GM10248 (cell line): ENCODE measurements at regions not wholly inside any gene's neighbourhood (a gene's known extent, or its start where the extent isn't known, plus 50 kb on each side); places are given as distances from the start of the nearest gene placed in this dataset.
A peak's percentile ranks its signal among the peaks of the same experiment; 100 is the strongest.

Experiments
- CTCF ChIA-PET: fragments of 300-600 bp; sonication (Branson Sonifier 250); formaldehyde crosslinking; extraction: SDS; loops from one replicate; lab custom pipeline; 2021; ENCODE audit warnings: antibody characterized with exemption; lab: Yijun Ruan, JAX
- POLR2A ChIA-PET: fragments of 350-650 bp; sonication (Branson Sonifier 250); formaldehyde crosslinking; extraction: SDS; loops from one replicate; lab custom pipeline; 2020; ENCODE audit warnings: antibody characterized with exemption; lab: Yijun Ruan, JAX
- DNase-seq: peaks from one replicate; pipeline ENCODE4 v3.0.0; 2012; ENCODE audit errors: extremely low spot score
- TF ChIP-seq, protein P1 (sequence below): IDR thresholded peaks from 2 replicates; pipeline ENCODE4 v1.5.1; 2012; ENCODE audit warnings: mild to moderate bottlenecking, low read depth; ENCODE audit errors: extremely low read depth, missing control alignments, control extremely low read depth

DNA sequence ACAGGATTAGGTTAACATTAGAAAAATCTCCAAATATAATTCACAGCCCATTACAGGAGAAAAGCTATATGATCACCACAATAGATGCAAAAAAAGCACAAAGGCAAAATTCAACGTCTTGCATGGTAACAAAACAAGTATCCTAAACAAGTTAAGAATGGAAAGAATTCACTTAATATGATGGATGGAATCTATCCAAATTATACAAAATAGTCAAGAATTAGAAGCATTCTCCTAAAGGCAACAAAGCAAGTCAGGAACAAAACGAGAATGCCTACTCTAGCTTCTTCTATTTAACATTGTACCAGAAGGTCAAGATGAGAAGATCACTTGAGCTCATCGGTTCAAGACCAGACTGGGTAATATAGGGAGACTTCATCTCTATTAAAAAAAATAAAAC lies 442.8 kb downstream of the SETD4 start:
- DNase-seq = no peak
- POLR2A ChIA-PET = no interaction called here
- CTCF ChIA-PET = no interaction called here
- TF ChIP-seq, protein P1, sequence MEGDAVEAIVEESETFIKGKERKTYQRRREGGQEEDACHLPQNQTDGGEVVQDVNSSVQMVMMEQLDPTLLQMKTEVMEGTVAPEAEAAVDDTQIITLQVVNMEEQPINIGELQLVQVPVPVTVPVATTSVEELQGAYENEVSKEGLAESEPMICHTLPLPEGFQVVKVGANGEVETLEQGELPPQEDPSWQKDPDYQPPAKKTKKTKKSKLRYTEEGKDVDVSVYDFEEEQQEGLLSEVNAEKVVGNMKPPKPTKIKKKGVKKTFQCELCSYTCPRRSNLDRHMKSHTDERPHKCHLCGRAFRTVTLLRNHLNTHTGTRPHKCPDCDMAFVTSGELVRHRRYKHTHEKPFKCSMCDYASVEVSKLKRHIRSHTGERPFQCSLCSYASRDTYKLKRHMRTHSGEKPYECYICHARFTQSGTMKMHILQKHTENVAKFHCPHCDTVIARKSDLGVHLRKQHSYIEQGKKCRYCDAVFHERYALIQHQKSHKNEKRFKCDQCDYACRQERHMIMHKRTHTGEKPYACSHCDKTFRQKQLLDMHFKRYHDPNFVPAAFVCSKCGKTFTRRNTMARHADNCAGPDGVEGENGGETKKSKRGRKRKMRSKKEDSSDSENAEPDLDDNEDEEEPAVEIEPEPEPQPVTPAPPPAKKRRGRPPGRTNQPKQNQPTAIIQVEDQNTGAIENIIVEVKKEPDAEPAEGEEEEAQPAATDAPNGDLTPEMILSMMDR = no peak

DNA sequence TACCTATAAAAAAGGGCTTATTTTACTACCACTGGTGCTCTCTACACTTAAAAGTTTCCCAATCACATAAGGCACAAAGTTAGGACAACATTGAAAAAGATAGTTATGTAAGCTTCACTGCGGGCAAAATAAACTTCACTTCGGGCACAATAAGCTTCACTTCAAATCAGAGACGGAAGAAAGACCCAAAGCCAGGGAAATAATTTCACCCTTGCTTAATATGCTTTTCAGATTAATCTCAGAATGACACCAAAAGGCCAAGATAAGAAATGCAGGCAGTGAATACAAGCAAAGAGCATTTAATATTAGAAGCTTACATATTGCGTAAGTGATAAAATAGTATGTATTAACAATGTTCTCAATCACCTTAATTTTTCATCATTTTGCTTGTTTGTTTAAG lies 444.2 kb downstream of the SETD4 start:
- no peak for DNase-seq
- ChIA-PET POLR2A (no interaction called here), CTCF (interaction anchor here (1.0 kb wide), 1 partner anchor 10 kb away, joined by 4 read pairs; no protein-coding TSS in a partner anchor)
- TF ChIP-seq, protein P1 = peak; percentile 33

DNA sequence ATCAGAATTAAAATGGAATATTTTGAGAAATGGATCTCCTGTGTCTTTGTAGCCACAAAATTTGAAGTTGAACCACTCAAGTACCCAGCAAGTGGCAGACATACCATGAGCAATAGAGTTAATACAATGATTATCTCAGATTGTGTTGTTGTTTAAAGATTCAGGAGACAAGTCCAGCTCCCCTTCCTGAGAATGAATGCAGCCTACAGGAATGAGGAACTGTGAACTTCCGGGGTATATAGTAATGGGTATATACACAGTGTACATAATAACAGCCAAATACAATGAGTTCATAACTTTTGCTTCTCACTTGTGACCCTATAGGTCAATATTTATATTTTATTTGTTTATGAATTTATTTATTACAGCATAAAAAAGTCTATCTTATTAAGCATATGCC lies 445.0 kb downstream of the SETD4 start:
- ChIA-PET POLR2A (no interaction called here), CTCF (interaction anchor here (1.0 kb wide), 1 partner anchor 10 kb away, joined by 4 read pairs; no protein-coding TSS in a partner anchor)
- DNase-seq = no peak
- TF ChIP-seq, protein P1 = no peak

DNA sequence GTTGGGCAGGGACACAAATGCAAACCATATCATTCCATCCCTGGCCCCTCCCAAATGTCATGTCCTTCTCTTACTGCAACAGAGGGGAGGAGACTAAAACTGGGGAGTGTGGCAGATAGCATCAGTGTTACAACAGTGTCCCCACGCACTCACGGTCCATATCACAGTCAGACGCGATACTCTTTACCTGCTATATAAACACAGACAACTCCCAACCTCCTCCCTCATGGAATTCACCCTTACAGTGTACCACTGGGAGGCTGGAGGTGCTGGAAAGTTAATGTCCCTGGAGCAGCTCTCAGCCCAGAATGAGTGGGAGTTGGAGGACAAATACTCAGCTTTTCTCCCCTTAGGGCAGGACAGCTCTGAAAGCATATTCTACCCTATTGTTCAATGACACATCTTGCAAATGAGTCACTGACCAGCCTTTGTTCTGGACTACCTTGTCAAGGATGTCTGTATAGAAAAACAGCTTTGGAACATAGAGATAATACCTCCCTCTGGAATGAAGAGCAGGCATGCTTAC lies 445.9 kb downstream of the SETD4 start:
- TF ChIP-seq, protein P1 = no peak
- ChIA-PET POLR2A (no interaction called here), CTCF (no interaction called here)
- no peak for DNase-seq

DNA sequence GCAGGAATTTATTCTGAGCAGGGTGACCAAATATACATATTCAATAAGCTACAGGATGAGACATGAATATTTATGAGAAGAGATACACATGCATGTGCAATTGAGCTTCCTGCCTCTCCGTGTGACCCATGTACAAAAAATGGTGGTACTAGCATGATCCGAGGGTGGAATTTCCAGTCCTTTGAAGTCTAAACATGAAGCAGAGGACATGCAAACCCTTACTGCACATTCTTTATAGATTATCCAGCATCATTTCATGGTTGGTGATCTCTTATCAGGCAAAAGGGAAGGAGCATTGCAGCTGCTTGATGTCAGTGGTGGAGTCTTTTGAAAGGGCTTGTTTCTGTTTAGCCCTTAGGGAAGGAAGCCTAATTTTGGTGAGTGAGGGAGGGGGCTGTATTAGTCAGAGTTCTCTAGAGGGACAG lies 448.6 kb downstream of the SETD4 start:
- TF ChIP-seq, protein P1 = no peak
- POLR2A ChIA-PET = no interaction called here
- CTCF ChIA-PET = interaction anchor here (1.6 kb wide), 1 partner anchor 17 kb away, joined by 3 read pairs; no protein-coding TSS in a partner anchor
- no peak for DNase-seq

DNA sequence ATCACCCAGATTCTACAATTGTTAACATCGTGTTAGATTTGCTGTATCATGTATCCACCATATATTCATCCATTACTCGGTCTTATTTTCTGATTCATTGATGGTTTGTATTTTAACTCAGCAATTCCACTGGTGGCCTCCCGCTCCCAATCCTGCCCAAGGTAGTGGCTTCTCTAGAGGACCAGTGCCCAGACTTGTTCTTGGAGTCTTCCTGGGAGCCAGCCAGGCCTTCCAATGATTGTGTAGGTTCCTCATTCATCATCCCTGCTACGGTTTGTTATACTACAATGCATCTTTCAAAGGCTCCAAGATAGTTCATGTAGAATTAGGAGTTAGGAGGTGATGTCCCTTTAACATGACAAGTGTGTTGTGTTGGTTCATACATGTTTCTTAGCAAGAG lies 451.1 kb downstream of the SETD4 start:
- ChIA-PET POLR2A (no interaction called here), CTCF (no interaction called here)
- no peak for DNase-seq
- TF ChIP-seq, protein P1 = no peak
